LNCaP clone FGC (cell line): ENCODE measurements at regions not wholly inside any gene's neighbourhood (a gene's known extent, or its start where the extent isn't known, plus 50 kb on each side); places are given as distances from the start of the nearest gene placed in this dataset.
"Not testable (repeated sequence)": the region's sequence is repeated elsewhere in the genome, so short reads cannot be mapped to it uniquely, and the experiment has no call there.

ENCODE experiments used
- DNase-seq: peaks from one replicate; pipeline ENCODE4 v3.0.0-alpha.2; 2011; ENCODE audit warnings: low read depth
- H3K4me3 ChIP-seq: 2 replicates; pipeline ENCODE4 v1.5.1; 2011; ENCODE audit warnings: mild to moderate bottlenecking, low read depth, low read length, control low read depth
- CTCF ChIP-seq: IDR thresholded peaks from 2 replicates; pipeline ENCODE4 v1.5.1; 2012; ENCODE audit warnings: mild to moderate bottlenecking; ENCODE audit not compliant: control insufficient read depth, insufficient read depth; ENCODE audit errors: extremely low read depth

GRCh38 chr7:36062154-36062815, 90.8 kb upstream of the EEPD1 start:
- DNase-seq, result no peak
- no peak for TF ChIP-seq CTCF
- H3K4me3 ChIP-seq, result no peak overlapping the region

- DNase-seq, result no peak
- no peak for TF ChIP-seq CTCF
- H3K4me3 ChIP-seq, result no peak overlapping the region
Observed at GRCh38 chr7:36064676-36065075, 88.4 kb upstream of the EEPD1 start.

DNA sequence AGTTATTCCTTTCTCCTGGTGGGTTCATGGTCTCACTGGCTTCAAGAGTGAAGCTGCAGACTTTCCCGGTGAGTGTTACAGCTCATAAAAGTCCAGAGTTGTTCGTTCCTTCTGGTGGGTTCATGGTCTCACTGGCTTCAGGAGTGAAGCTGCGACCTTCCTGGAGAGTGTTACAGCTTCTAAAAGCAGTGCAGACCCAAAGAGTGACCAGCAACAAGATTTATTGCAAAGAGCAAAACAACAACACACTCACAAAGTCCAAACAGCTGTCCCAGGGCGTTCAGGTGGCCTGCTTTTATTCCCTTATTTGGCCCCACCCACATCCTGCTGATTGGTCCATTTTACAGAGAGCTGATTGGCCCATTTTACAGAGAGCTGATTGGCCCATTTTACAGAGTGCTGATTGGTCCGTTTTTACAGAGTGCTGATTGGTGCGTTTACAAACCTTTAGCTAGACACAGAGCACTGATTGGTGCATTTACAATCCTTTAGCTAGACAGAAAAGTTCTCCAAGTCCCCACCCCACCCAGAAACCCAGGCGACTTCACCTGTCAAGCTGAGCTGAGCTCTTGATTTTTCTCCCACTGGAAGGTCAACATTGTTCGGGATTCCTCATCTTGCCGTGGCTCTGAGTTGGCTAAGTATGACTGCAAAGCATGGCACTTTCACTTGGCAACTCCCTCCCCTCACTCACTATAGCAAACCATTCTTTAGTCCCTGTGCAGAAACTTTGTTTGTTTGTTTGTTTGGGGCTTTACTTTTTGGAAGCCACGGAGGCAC, 87.3 kb upstream of the EEPD1 start:
- H3K4me3 ChIP-seq, DNase-seq: not testable (repeated sequence)

- DNase-seq, result no peak
- TF ChIP-seq CTCF, result no peak
- no peak overlapping the region for H3K4me3 ChIP-seq
Observed at GRCh38 chr7:36066343-36066664, 86.8 kb upstream of the EEPD1 start.

DNA sequence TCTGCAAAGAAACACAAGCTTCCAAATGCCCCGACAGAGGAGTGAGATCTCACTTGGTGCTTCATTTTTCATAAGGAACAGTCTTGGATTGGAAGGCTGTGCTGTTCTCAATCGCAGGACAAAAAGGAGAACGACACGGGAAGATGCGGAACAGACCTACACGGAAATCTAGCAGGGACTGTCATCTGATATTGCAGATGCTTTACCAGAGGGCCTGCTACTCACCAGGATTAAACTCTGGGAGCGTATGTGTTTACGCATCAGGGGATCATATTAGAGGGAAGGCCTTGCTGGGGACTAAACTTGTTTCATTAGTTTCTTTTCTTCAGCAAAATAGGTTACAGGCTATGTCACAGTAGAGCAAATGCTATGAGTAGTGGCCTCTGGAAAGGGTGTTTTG, 82.8 kb upstream of the EEPD1 start:
- TF ChIP-seq CTCF, result no peak
- no peak overlapping the region for H3K4me3 ChIP-seq
- no peak for DNase-seq

- no peak for TF ChIP-seq CTCF
- no peak for DNase-seq
- no peak overlapping the region for H3K4me3 ChIP-seq
Observed at GRCh38 chr7:36071605-36072004, 81.4 kb upstream of the EEPD1 start.

DNA sequence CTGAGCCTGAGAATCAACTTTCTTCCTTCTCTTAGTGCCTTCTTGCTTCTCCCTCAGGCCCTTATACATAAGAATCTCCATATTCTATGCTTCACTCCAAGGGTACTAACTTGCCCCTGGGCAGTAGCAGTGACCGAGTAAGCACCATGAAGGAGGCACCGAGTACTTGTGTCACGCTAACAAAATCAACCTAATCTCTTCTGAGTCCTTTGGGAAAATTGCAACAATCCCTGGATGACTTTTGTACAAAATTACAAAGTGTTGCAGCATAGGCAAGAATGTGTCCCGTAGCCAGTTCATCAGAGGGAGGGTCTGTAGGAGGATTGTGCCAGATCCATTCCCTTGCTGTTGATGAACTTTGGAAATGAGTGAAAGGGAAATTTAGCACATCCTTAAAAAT, 80.4 kb upstream of the EEPD1 start:
- H3K4me3 ChIP-seq, result no peak overlapping the region
- no peak for TF ChIP-seq CTCF

More for the DNA sequence above, 80.4 kb upstream of the EEPD1 start:
- no peak for DNase-seq
